ENCODE measurements at regions not wholly inside any gene's neighbourhood (a gene's known extent, or its start where the extent isn't known, plus 50 kb on each side); places are given as distances from the start of the nearest gene placed in this dataset.

GRCh38 chr11:134622458-134622857 is 210.4 kb upstream of the B3GAT1 start:
- TF ChIP-seq POLR2AphosphoS5 (IDR thresholded peaks at IDR 0.05): no peak
- no peak for TF ChIP-seq EP300 (IDR thresholded peaks at IDR 0.05; ENCODE audit: low read depth)
- TF ChIP-seq POLR2A (IDR thresholded peaks at IDR 0.05): no peak
- no peak for TF ChIP-seq CTCF (IDR thresholded peaks at IDR 0.05)

GRCh38 chr11:134617360-134617759 is 205.3 kb upstream of the B3GAT1 start:
- no peak for DNase-seq
- no peak overlapping the region for H3K27ac ChIP-seq
- H3K4me3 ChIP-seq: no peak overlapping the region
- H3K4me1 ChIP-seq: no peaks in the 10 kb centered on the region
- H3K27me3 ChIP-seq: no peaks in the 10 kb centered on the region
- no peak for TF ChIP-seq CTCF (IDR thresholded peaks at IDR 0.05)
- TF ChIP-seq EP300 (IDR thresholded peaks at IDR 0.05; ENCODE audit: low read depth): no peak
- TF ChIP-seq POLR2A (IDR thresholded peaks at IDR 0.05): no peak
- TF ChIP-seq POLR2AphosphoS5 (IDR thresholded peaks at IDR 0.05): no peak
- intact Hi-C loops (cut with DNase I; ENCODE audit: low total_unique reads) (no loop called here), in situ Hi-C loops (cut with MboI; ENCODE audit: low pct_ligation_motif_present in 1 of 4, low pct_unique_long_range_greater_than_20kb in 1 of 4, low sequenced_read_pairs in 3 of 4) (no loop called here)
- no peaks in the 10 kb centered on the region for H3K36me3 ChIP-seq
- no peaks in the 10 kb centered on the region for H3K9me3 ChIP-seq
- WGBS, 2 donors (ENCODE audit: low coverage in 1 of 2): 87% methylated on average over 9 of the region's 9 CpGs; no CpG with 5 or more reads in 1 of the 2 donors

More at GRCh38 chr11:134622458-134622857, 210.4 kb upstream of the B3GAT1 start:
- no peaks in the 10 kb centered on the region for H3K4me1 ChIP-seq
- intact Hi-C loops (cut with DNase I; ENCODE audit: low total_unique reads): no loop called here
- H3K9me3 ChIP-seq: no peaks in the 10 kb centered on the region
- in situ Hi-C loops (cut with MboI; ENCODE audit: low pct_ligation_motif_present in 1 of 4, low pct_unique_long_range_greater_than_20kb in 1 of 4, low sequenced_read_pairs in 3 of 4): no loop called here
- 85% methylated on average over 6 of the region's 6 CpGs; no CpG with 5 or more reads in 1 of the 2 donors for WGBS, 2 donors (ENCODE audit: low coverage in 1 of 2)
- no peak for DNase-seq
- H3K27me3 ChIP-seq: peaks cover 4% of the 10 kb centered on the region
- no peaks in the 10 kb centered on the region for H3K36me3 ChIP-seq
- no peak overlapping the region for H3K4me3 ChIP-seq
- H3K27ac ChIP-seq: no peak overlapping the region

- in situ Hi-C loops (cut with MboI; ENCODE audit: low pct_ligation_motif_present in 1 of 4, low pct_unique_long_range_greater_than_20kb in 1 of 4, low sequenced_read_pairs in 3 of 4): no loop called here
- WGBS, 2 donors (ENCODE audit: low coverage in 1 of 2): 80 to 83% methylated on average over 6 to 8 of the region's 8 CpGs
These were observed 204.0 kb upstream of the B3GAT1 start for GRCh38 chr11:134616038-134616437.

GRCh38 chr11:134615041-134615615 is 203.1 kb upstream of the B3GAT1 start:
- H3K27ac ChIP-seq: no peak overlapping the region
- H3K27me3 ChIP-seq: no peaks in the 10 kb centered on the region
- H3K4me1 ChIP-seq: no peaks in the 10 kb centered on the region
- TF ChIP-seq POLR2AphosphoS5 (IDR thresholded peaks at IDR 0.05) (no peak), EP300 (IDR thresholded peaks at IDR 0.05; ENCODE audit: low read depth) (no peak), POLR2A (IDR thresholded peaks at IDR 0.05) (no peak)
- in situ Hi-C loops (cut with MboI; ENCODE audit: low pct_ligation_motif_present in 1 of 4, low pct_unique_long_range_greater_than_20kb in 1 of 4, low sequenced_read_pairs in 3 of 4): no loop called here
- no peak for DNase-seq
- 54 to 84% methylated on average over 3 to 5 of the region's 5 CpGs for WGBS, 2 donors (ENCODE audit: low coverage in 1 of 2)
- H3K4me3 ChIP-seq: no peak overlapping the region
- no peaks in the 10 kb centered on the region for H3K9me3 ChIP-seq
- intact Hi-C loops (cut with DNase I; ENCODE audit: low total_unique reads): no loop called here
- no peaks in the 10 kb centered on the region for H3K36me3 ChIP-seq

More at GRCh38 chr11:134616038-134616437, 204.0 kb upstream of the B3GAT1 start:
- DNase-seq: no peak
- intact Hi-C loops (cut with DNase I; ENCODE audit: low total_unique reads): no loop called here
- Histone ChIP-seq H3K4me3 (no peak overlapping the region), H3K9me3 (no peaks in the 10 kb centered on the region), H3K4me1 (no peaks in the 10 kb centered on the region), H3K27me3 (no peaks in the 10 kb centered on the region), H3K36me3 (no peaks in the 10 kb centered on the region), H3K27ac (no peak overlapping the region)
- TF ChIP-seq CTCF (IDR thresholded peaks at IDR 0.05) (no peak), POLR2A (IDR thresholded peaks at IDR 0.05) (no peak), POLR2AphosphoS5 (IDR thresholded peaks at IDR 0.05) (no peak), EP300 (IDR thresholded peaks at IDR 0.05; ENCODE audit: low read depth) (no peak)

GRCh38 chr11:134614141-134614540 is 202.1 kb upstream of the B3GAT1 start:
- H3K9me3 ChIP-seq: no peaks in the 10 kb centered on the region
- no peaks in the 10 kb centered on the region for H3K36me3 ChIP-seq
- WGBS, 2 donors (ENCODE audit: low coverage in 1 of 2): 75 to 100% methylated on average over 1 to 4 of the region's 4 CpGs
- no peaks in the 10 kb centered on the region for H3K4me1 ChIP-seq
- intact Hi-C loops (cut with DNase I; ENCODE audit: low total_unique reads) (no loop called here), in situ Hi-C loops (cut with MboI; ENCODE audit: low pct_ligation_motif_present in 1 of 4, low pct_unique_long_range_greater_than_20kb in 1 of 4, low sequenced_read_pairs in 3 of 4) (no loop called here)
- DNase-seq: no peak
- no peaks in the 10 kb centered on the region for H3K27me3 ChIP-seq
- no peak overlapping the region for H3K4me3 ChIP-seq
- TF ChIP-seq POLR2A (IDR thresholded peaks at IDR 0.05) (no peak), POLR2AphosphoS5 (IDR thresholded peaks at IDR 0.05) (no peak), CTCF (IDR thresholded peaks at IDR 0.05) (no peak), EP300 (IDR thresholded peaks at IDR 0.05; ENCODE audit: low read depth) (no peak)
- H3K27ac ChIP-seq: no peak overlapping the region
